DMS 273 treated with DMSO at 0.1 percent for 48 hours (cell line): ENCODE measurements at regions not wholly inside any gene's neighbourhood (a gene's known extent, or its start where the extent isn't known, plus 50 kb on each side); places are given as distances from the start of the nearest gene placed in this dataset.
"Not testable (repeated sequence)": the region's sequence is repeated elsewhere in the genome, so short reads cannot be mapped to it uniquely, and the experiment has no call there.

Experiments
- DNase-seq: peaks from one replicate; lab custom pipeline; 2025; lab: John Stamatoyannopoulos, UW

DNA sequence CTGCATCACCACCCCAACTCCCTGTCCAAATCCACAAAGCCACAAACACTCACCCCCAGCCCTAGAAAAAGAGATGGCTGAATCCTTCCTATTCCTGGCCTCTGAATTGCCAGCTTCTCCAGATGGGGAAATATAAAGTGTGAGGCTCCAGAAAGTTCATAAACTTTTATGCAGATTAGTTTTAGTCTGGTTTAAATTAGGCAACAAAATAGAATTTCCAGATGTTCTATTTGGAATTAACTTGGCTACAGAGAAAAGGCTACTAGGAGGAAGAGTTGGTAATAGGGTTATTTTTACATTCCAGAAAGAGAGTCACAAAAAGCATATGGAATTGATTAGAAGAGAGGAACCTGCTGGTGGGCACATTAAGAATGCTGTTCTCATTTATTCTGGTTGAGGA lies 56.0 kb downstream of the EN1 start:
- no peak for DNase-seq

DNA sequence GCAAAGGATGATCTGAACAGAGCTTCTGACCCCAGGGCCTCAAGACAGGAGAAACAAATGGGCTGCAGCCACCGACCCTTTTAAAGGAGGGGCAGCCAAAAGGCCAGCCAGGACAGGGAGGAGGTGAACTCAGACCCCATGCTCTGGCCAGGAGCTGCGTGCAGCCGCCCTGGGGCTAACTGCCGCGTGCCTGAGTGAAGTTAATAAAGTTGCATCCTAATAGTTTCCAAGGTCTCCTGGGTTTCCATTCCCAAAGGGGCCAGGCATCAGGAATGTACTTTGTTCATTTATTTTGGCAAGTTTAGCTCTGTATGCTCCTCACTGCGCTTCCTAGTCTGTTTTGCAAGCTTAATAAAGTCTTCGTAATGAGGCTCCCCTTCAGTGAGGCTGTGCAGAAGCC lies 60.7 kb downstream of the EN1 start:
- DNase-seq, result no peak

DNA sequence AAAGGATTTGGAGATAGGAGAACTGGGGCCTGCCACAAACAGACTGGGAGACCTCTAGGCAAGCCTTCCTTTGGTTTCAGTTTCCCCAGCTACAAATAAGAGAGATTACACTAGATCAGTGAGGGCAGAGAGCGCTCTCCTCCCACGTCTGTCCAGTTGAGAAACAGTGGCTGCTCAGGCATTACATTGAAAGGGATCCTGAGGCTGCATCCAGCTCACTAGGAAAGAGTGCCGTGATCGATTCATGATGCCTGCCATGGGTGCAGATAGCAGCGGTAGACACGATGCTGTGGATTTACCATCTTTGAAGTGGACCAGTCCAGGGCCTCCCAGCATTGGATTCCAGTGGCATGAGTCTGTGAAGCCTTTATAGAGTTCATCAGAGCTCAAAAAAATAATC lies 62.6 kb downstream of the EN1 start:
- DNase-seq, result no peak

DNA sequence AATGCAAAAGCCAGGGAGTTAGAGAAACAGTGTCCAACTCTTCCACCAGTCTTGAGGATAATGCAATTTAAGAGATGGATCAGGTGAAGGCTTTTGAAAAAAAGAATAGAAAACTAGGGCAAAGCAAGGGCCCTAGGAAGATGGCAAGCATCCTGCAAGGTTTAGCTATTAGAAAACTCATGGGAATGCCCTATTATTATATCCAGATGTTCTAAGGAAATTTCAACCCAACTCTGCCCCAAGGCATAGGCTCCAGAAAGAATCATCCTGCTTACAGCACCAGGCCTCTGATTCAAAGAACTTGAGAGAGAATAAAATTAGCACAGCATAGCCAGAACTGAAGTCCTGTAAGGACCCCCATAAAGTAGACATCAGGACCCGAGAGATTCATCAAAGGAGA lies 68.1 kb downstream of the EN1 start:
- no peak for DNase-seq

DNA sequence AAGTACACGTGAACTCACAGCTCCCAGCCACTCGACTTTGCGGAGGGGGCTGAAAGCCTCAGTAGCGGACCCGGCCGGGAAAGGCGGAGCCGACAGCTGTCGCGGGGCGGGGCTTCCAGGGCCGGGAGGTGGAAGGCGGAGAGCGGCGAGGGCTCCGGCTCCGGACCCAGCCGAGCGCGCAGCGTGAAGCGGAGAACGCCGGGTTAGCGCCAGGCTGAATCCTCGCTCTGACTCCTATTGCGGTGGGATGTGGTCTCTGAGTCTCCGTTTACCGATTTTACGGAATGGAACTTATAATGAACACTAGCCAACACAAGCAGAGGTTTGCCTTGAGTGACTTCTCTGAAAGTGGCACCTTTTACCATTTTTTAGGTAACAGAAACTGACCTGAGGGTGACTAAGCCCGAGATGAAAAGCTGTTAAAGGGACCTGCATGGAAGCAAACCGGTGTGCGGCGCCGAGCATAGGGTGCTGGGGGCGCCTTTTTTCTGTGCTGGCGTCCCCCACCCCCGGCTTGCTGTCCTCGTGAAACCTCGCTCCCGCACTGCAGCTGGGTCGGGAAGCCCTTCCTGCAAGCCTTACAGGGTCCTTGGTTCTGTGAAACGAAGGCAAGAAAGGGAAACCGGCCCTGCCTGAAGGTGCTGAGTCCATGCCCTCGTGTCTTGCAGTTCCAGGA lies 72.9 kb downstream of the EN1 start:
- DNase-seq, result peak; percentile 10

DNA sequence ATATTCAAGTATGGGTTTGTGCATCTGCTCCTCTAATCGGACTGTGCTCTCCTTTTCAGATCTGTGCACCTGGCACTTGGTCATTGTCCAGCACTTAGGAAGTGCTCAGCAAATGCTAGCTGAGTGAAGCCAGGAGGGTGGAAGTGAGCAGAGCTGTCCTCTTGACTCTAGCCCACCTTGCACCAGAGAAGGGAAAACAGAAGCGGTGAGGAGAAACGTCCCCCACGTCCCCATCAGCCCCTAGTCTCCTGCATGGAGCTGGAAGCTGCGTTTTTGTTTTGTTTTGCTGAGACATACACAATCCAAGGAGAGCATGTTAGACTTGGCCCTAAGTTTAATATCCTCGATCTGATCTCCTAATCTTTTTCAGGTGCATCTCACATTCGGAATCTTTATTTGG lies 73.6 kb downstream of the EN1 start:
- DNase-seq, result no peak

DNA sequence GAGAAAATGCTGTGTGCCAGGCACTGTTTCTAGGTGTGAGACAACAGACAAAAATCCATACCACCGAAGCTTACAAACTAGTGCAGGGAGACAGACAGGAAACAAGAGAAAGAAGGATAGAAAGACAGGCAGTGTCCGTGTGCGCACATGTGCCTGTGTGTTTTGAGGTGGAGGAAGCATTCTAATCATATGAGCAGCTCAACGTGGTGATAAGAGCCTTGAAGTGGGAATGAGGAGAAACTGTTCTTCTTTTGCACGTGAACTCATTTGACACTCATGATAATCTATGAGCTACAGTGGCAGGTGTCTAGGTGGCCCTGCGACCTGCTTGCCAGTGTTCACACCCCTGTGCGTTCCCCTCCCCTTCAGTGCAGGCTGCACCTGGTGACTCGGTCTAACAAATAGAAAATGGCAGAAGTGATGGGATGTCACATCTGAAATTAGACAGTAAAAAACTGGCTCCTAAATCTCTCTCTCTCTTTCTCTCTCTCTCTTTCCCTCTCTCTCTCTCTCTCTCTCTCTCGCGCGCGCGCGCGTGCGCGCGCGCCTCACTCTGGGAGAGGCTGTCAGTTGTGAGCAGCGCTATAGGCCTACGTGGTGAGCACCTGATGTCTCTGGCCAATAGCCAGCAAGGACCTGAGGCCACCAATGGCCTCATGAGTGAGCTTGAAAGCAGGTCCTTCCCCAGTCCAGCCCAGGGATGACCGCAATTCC lies 74.8 kb downstream of the EN1 start:
- no peak for DNase-seq

DNA sequence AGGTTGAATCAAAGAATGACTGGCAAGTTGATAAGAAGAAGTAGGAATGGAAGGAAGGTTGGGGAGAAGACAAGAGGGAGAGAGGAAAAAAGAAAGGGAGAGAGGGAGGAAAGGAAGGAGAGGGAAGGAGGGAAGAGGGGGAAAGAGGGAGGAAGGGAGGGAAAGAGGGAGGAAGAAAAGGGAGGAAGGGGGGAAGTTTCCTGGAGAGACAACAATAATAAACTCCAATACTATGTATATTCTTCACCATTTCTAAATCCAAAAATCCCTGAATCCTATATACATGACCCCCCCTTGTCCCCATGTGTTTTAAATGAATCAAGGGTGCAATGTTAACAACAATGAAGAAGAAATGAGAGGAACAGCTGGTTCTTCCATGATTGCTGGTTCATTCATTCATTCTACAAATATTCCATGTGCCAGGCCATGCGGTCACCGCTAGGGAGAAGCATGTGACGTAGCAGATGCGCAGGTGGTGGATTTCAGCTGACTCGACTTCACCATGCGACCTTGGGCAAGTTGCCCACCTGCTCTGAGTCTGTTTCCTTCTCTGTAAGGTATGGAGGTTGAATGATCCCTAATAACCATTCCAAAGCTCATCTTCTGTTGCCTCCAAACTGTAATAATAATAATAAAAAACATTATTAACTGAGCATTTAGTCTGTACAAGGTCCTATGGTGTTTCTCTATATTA lies 77.6 kb downstream of the EN1 start:
- DNase-seq, result no peak

DNA sequence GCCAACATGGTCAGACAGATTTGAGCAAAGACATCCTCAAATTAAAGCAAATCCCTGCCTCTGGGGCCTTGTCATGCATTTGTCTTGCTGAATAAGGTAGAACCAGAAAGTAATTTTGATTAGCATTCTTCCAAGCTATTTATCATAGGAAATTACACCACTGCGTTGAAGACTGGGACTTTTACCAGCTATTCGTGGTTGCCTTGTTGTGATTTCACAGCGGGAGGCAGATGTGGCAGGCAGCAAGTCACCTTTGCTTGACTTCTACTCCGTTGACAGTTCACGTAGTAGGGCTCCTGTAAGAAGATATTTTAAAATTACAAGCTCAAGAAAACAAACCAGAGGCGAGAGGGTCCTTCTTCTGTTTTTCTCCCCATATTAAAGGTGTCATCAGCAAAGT lies 80.6 kb downstream of the EN1 start:
- DNase-seq, result no peak

DNA sequence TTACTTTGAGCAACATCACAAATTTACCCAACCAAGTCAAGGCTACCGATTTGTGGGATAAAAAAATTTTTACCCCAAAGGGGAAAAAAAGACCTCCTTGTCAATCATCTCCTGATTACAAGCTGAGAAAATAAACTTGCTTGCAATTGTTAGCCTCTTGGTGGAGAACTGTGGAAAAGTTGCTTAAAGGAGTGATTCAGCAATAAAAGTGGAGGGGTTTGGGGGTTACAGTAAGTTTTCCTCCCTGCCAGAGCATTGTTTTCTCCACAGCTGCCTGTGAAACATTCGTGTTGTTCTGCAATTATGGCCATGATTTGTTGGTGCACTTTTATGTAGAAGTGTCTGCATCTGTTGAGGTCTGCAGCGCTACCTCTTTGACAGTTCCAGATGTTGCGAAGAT lies 82.6 kb downstream of the EN1 start:
- DNase-seq, result no peak

DNA sequence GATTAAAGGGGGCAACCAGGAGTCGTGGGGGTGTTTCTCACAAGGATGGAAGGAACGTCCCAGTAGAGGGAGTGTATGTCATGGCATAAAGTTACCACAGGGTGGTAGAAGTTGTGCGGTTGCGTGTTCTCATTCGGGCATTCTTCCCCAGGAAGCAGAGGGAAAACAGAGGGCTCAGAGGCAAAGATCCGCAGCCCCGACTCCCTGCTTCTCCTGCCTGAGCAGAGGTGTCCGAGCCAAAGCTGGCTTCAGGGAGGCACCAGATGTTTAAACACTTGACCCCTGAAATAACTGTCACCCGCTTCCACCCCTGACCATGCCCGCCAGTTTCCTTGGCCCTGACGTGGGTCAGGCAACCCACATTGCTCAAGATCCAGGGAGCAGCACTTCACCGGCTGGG lies 83.7 kb downstream of the EN1 start:
- DNase-seq, result no peak

DNA sequence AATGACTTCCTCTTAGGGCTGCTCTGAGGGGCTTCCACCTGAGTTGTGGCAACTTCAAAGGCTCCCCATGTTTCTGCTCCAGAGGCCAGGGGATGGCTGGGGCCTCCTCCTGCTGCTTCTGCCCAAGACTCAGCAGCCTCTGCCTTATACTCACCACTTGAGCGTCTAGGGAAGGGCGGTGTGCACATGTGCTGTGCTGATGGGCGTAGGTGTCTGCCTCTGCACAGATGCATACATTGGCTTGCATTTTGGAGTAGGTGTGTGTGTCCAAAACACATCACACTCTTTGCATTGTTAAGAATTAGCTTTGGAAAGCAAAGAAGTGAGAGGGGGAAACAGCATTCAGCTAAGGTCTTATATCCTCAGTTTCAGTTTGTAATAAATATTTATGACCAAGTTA lies 85.2 kb downstream of the EN1 start:
- no peak for DNase-seq

DNA sequence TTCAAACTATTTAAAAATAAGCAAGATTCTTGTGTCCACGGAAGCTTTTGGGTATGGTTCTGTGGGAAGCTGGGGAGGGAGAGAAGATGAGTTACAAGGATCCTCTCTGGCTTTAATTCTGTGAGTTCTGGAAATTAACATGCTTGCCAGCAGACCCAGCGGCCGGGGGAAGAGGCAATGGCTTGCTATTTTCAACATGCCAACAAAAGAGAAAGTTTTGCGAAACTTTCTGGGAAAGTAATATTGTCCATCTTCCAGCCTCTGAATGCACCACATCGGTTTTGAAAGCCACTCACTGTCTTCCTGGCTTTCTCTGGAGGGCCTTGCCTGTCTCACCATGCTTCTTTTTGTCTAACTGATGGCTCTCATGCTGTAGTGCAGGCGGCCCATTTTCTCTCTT lies 85.7 kb downstream of the EN1 start:
- DNase-seq, result no peak

DNA sequence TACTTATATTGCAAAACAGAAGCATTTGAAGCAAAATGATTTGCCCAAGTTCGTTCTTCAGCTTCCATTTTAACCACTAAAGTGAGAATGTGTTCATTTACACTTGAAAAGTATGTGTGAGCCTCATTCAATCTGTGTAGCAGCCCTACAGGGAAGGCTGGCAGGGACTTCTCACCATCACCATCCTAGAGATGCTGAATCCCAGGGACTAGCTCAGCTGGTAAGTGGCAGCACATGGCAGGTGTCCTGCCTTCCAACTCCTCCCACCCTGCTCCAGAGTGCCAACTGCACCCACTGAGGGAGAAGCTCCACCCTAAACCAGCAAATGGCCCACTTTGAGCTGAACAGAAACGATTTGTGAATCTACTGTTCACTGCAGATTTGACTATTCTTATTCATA lies 91.5 kb downstream of the EN1 start:
- DNase-seq, result no peak

DNA sequence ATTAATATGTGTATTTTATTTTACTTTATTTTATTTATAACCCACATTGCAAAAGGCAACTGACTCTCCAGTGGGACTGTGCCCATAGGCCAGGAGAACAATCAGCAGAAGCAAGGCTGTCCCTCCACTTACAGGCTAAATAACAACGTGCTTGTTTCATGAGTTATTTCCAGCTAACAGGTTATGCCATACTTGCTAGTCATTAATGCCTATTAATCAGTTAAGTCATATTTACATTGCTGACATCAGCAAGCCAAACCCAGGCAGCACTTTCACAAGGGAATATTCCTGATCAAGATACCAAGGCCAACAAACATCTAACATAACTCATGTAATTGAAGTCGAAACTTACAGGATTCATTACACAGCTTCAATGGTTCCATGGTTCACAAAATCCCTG lies 92.1 kb downstream of the EN1 start:
- no peak for DNase-seq

DNA sequence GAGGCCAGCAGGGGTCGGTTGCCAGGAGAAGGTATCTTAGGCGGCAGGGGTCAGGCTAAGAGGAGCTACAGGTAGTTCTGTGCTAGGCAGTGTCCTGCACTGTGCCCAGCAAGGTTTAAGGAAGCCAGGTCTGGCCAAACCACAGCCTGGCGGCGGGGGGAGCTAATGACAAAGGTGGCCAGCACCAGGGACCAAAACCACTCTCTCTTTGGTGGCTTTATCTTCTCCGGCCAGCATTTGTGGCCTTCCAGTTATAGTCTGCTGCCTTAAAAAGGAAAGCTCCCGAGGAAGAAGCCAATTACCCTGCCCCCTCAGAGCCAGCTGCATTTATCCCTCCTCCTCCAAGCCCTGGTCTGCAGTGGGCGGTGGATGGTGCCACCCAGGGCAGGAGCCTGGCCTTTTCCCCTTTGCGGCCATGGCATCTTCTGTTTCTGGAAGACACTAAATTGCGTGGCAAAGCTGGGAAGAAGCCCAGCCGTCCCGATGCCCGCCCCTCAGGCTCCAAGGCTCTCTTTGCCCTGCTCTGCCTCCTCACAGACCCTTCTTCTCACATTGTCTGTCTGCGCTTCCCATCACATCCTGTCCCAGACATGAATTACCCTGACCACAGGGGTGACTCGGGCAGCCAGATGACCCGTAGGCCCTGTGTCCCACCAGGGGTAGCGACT lies 94.6 kb downstream of the EN1 start:
- no peak for DNase-seq

DNA sequence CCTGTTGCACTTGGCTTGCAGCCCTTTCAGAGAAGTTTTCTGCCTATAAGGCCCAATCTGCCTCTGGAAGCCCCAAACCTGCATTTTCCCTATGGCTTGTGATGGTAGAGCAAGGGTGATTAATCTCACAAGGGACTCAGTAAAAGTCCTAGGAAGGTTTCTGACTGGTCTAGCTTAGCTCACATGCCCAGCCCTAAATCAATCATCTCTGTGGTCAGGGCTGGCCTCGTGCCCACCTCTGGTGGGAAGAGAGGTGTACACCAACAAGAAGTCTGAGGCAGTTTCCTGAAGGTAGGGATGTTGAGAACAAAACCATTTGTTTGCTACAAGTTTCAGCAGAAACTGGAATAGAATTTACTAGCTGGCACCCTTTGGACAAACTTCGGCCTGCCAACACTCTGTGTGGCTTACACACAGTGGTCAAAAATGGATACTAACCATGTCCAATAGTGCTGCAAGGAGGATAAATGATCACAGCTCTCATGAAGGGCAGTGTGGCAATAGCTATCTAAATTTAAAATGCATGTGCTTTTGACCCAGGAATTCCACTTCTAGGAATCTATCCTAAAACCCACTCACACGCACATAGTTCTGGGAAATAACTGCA lies 96.4 kb downstream of the EN1 start:
- DNase-seq, result no peak

DNA sequence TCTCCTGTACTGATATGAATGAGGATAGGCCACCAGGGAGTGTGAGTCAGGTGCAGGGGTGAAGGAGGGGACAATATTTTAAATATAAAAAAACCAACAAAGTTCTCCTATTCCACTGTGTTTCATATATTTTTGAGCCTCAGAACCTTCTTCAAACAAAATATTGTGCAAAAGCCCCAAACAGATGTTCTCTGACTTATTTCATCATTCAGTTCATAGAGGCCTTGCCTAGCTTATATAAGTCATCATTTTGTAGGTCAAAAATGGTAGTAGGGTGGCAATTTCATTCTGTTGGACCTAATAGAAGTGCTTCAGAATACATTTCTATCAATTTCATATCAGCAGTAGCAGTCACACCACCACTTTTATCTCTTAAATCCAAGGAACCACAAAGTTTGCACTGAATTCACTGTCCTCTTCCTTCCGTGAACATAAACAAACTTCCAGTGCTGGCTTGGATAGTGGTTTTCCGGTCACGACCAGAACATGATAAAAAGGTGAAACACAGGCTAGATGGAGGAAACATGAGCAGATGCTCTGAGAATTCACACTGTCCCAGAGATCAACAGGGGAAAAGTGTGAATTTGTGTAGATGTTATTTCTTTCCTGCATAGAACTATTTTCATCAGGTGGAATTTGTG lies 99.1 kb downstream of the EN1 start:
- DNase-seq, result no peak

DNA sequence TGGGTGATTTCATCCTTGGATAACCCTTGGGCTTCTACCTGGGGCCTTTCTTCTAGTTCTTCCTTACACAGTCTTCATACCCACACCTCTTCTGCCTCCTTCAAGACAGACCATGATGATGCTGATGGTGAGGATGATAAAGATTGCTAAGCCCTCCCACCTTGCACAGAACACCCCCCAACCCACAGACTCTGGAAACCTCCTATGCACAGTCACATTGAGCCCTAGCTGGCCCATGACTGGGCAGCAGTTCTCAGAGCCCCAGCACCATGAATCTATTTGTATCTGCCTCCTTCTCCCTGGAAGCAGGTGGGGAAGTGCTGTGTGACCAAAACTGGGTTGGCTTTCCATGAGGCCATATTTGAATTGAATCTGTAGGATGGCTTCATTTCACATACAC lies 99.8 kb downstream of the EN1 start:
- DNase-seq, result no peak

DNA sequence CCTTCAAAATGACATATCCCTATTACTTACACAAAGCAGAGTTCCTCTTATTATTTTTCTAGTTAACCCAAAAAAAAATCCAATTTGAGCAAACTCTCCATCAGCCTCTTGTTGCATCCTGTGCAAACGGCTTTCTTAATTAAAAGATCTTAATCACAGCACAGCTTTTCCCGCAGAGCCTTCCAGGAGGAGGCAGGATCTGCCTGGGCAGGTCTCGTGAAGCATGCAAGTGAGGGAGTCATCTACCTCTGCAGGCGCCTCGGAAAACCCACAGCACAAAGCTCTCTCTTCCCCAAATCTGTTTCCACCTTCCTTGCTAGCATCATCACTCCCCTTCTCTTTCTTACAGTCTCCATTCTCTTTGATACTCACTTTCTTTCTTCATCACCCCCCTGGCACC lies 100.4 kb downstream of the EN1 start:
- DNase-seq, result no peak

DNA sequence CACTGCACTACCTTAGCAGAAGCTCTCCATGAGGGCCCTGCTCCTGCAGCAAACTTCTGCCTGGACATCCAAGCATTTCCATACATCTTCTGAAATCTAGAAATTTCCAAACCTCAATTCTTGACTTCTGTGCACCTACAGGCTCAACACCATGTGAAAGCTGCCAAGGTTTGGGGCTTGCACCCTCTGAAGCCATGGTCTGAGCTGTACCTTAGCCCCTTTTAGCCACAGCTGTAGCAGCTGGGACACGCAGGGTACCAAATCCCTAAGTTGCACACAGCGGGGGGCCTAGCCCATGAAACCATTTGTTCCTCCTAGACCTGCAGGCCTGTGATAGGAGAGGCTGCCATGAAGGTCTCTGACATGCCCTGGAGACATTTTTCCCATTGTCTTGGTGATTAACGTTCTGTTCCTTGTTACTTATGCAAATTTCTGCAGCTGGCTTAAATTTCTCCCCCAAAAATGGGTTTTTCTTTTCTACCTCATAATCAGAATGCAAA lies 102.7 kb downstream of the EN1 start:
- not testable (repeated sequence) for DNase-seq
